ENCODE measurements at regions not wholly inside any gene's neighbourhood (a gene's known extent, or its start where the extent isn't known, plus 50 kb on each side); places are given as distances from the start of the nearest gene placed in this dataset.

DNA sequence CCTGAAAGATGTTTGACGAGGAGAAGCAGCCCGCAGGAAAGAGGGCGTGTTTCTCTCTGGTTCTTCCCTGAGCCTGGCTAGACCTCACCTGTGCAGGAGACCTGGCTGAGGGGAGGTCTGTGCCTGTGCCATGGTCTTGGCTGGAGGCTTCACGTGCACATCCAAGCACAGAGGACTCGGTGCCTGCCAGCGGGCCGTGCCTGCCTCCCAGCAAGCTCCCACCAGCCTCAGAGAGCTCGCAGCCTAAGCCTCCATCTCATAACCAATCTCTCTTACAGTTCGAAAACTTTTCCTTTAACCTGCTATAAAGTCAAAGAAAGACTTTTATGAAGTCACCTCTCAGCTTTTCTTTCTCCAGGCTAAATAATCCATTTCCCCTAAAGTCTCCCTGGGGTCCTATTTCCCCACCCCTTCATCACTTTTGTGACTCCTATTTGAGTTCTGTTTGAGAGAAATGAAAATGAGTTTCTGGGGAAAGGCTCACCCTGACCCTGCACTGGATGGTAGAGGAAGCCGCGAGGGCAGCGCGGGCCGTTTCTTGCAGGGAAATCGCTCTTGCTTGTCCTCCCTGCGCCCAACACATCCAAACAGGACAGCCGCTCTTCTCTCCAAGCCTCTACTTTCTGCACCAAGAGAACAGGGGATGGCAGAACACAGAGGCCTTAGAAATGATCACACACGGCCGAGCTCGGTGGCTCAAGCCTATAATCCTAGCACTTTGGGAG, 521.0 kb downstream of the SOX11 start:
- Histone ChIP-seq H3K27ac (ENCODE audit: extremely low read length, insufficient read depth, low read length) (no peak overlapping the region), H3K4me2 (ENCODE audit: low read depth, low read length) (no peak overlapping the region), H3K9ac (ENCODE audit: insufficient read depth, low read depth, low read length) (no peak overlapping the region), H4K20me1 (ENCODE audit: insufficient read depth, low read length) (no peaks in the 10 kb centered on the region), H2AFZ (ENCODE audit: low read length) (no peak overlapping the region), H3K79me2 (ENCODE audit: insufficient read depth, low read length) (no peaks in the 10 kb centered on the region), H3K4me1 (ENCODE audit: insufficient read depth, low read length) (no peaks in the 10 kb centered on the region), H3K27me3 (ENCODE audit: control insufficient read depth in 1 of 2, insufficient read depth in 2 of 2, low read length in 2 of 2) (no peaks in the 10 kb centered on the region), H3K36me3 (replicated peaks in 1 of 2; ENCODE audit: control insufficient read depth in 1 of 2, insufficient read depth in 2 of 2, low read length in 2 of 2) (no peaks in the 10 kb centered on the region), H3K4me3 (replicated peaks in 1 of 3; ENCODE audit: insufficient read depth in 1 of 3, low read depth in 2 of 3, low read length in 3 of 3) (no peak overlapping the region), H3K9me3 (ENCODE audit: low read length) (peaks cover 77% of the 10 kb centered on the region)
- no peak for DNase-seq (ENCODE audit: low spot score)
- FAIRE-seq = no peak
- in situ Hi-C loops (cut with HindIII; ENCODE audit: extremely low pct_ligation_motif_present, low pct_unique_long_range_greater_than_20kb) = no loop called here
- no peak for ATAC-seq
- TF ChIP-seq ETV5 (CRISPR knock-in tag; IDR thresholded peaks at IDR 0.05; ENCODE audit: borderline replicate concordance) (no peak), SP1 (IDR thresholded peaks at IDR 0.05) (no peak), SP1 (CRISPR knock-in tag; IDR thresholded peaks at IDR 0.05) (no peak), ZNF256 (CRISPR knock-in tag; conservative IDR thresholded peaks at IDR 0.05) (no peak), ZNF251 (CRISPR knock-in tag; IDR thresholded peaks at IDR 0.05) (no peak), RAD21 (CRISPR knock-in tag; IDR thresholded peaks at IDR 0.05) (no peak), ZFX (CRISPR knock-in tag; IDR thresholded peaks at IDR 0.05; ENCODE audit: low read depth) (no peak)
- TF ChIP-seq, protein P1, sequence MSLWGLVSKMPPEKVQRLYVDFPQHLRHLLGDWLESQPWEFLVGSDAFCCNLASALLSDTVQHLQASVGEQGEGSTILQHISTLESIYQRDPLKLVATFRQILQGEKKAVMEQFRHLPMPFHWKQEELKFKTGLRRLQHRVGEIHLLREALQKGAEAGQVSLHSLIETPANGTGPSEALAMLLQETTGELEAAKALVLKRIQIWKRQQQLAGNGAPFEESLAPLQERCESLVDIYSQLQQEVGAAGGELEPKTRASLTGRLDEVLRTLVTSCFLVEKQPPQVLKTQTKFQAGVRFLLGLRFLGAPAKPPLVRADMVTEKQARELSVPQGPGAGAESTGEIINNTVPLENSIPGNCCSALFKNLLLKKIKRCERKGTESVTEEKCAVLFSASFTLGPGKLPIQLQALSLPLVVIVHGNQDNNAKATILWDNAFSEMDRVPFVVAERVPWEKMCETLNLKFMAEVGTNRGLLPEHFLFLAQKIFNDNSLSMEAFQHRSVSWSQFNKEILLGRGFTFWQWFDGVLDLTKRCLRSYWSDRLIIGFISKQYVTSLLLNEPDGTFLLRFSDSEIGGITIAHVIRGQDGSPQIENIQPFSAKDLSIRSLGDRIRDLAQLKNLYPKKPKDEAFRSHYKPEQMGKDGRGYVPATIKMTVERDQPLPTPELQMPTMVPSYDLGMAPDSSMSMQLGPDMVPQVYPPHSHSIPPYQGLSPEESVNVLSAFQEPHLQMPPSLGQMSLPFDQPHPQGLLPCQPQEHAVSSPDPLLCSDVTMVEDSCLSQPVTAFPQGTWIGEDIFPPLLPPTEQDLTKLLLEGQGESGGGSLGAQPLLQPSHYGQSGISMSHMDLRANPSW (CRISPR knock-in tag; IDR thresholded peaks at IDR 0.05; ENCODE audit: borderline replicate concordance) = no peak
- intact Hi-C loops (cut with micrococcal nuclease; ENCODE audit: unreplicated experiment) = no loop called here
- ChIA-PET CTCF (ENCODE audit: low intra/inter-chr PET ratio, low total read pairs) (no interaction called here), POLR2A (no interaction called here)
- WGBS (ENCODE audit: low lambda C conversion rate) = 46% methylated on average over 20 of the region's 20 CpGs
- BruUV-seq (replicated peaks) = no TSS peak

Measured in HepG2 (cell line).